Liver (tissue), 8 donors: ENCODE measurements at regions not wholly inside any gene's neighbourhood (a gene's known extent, or its start where the extent isn't known, plus 50 kb on each side); places are given as distances from the start of the nearest gene placed in this dataset.

Experiments used
- DNase-seq: peaks from one replicate; pipeline ENCODE4 v3.0.0-alpha.2; 2017; ENCODE audit warnings: low spot score
- H3K27ac ChIP-seq, 2 donors: one replicate each; pipeline ENCODE4 v1.7.0; 2013; ENCODE audit warnings: inconsistent platforms in 2 of 2, low read length in 2 of 2, control low read depth in 1 of 2, low read depth in 1 of 2, mild to moderate bottlenecking in 1 of 2
- H3K27me3 ChIP-seq, 4 donors: one replicate each; pipeline versions ENCODE4 v1.6.1 to v1.7.0; 2013; ENCODE audit warnings: low read length in 3 of 4, inconsistent platforms in 1 of 4, mild to moderate bottlenecking in 1 of 4, moderate library complexity in 1 of 4; ENCODE audit not compliant: control insufficient read depth in 4 of 4, insufficient read depth in 4 of 4
- H3K36me3 ChIP-seq, 4 donors: one replicate each; pipeline versions ENCODE4 v1.6.1 to v1.7.0; 2013; ENCODE audit warnings: low read length in 3 of 4, mild to moderate bottlenecking in 3 of 4, low read depth in 1 of 4, moderate library complexity in 1 of 4; ENCODE audit not compliant: control insufficient read depth in 4 of 4, insufficient read depth in 3 of 4
- H3K4me1 ChIP-seq, 4 donors: one replicate each; pipeline versions ENCODE4 v1.6.1 to v1.7.0; 2013; ENCODE audit warnings: low read length in 3 of 4, mild to moderate bottlenecking in 3 of 4, moderate library complexity in 1 of 4; ENCODE audit not compliant: control insufficient read depth in 4 of 4, insufficient read depth in 4 of 4
- H3K4me3 ChIP-seq, 3 donors: one replicate each; pipeline versions ENCODE4 v1.6.1 to v1.7.0; 2013; ENCODE audit warnings: low read length in 3 of 3, control low read depth in 1 of 3, low read depth in 1 of 3, mild to moderate bottlenecking in 1 of 3
- H3K9ac ChIP-seq, 2 donors: one replicate each; pipeline ENCODE4 v1.7.0; 2013; ENCODE audit warnings: low read length in 2 of 2, mild to moderate bottlenecking in 2 of 2, moderate library complexity in 2 of 2, control low read depth in 1 of 2, low read depth in 1 of 2
- H3K9me3 ChIP-seq, 4 donors: one replicate each; pipeline versions ENCODE4 v1.6.1 to v1.7.0; 2013; ENCODE audit warnings: low read length in 3 of 4; ENCODE audit not compliant: control insufficient read depth in 4 of 4
- EGR1 ChIP-seq, 2 donors: IDR thresholded peaks; 2 replicates each; pipeline ENCODE4 v1.6.1; 2016 to 2018; ENCODE audit warnings: antibody characterized with exemption in 2 of 2, low read depth in 2 of 2
- FOXA1 ChIP-seq: IDR thresholded peaks from 2 replicates; pipeline ENCODE4 v1.6.1; 2016; ENCODE audit warnings: antibody characterized with exemption
- FOXA2 ChIP-seq: IDR thresholded peaks from 2 replicates; pipeline ENCODE4 v1.6.1; 2016; ENCODE audit warnings: antibody characterized with exemption
- GABPA ChIP-seq, 2 donors: IDR thresholded peaks in 1 of 2; conservative IDR thresholded peaks in 1 of 2; 2 replicates each; pipeline ENCODE4 v1.6.1; 2016; ENCODE audit warnings: antibody characterized with exemption in 2 of 2, mild to moderate bottlenecking in 1 of 2, moderate library complexity in 1 of 2
- HNF4A ChIP-seq, 2 donors: conservative IDR thresholded peaks; 2 replicates each; pipeline ENCODE4 v1.6.1; 2016; ENCODE audit warnings: antibody characterized with exemption in 2 of 2, mild to moderate bottlenecking in 2 of 2
- HNF4G ChIP-seq: IDR thresholded peaks from 2 replicates; pipeline ENCODE4 v1.6.1; 2016; ENCODE audit warnings: antibody characterized with exemption
- JUND ChIP-seq, 2 donors: IDR thresholded peaks; 2 replicates each; pipeline ENCODE4 v1.6.1; 2016; ENCODE audit warnings: antibody characterized with exemption in 2 of 2
- NR2F2 ChIP-seq: IDR thresholded peaks from 2 replicates; pipeline ENCODE4 v1.6.1; 2016; ENCODE audit warnings: antibody characterized with exemption
- RAD21 ChIP-seq, 2 donors: IDR thresholded peaks; 2 replicates each; pipeline ENCODE4 v1.6.1; 2016; ENCODE audit warnings: antibody characterized with exemption in 2 of 2, mild to moderate bottlenecking in 2 of 2
- REST ChIP-seq: IDR thresholded peaks from 2 replicates; pipeline ENCODE4 v1.6.1; 2016; ENCODE audit warnings: antibody characterized with exemption, mild to moderate bottlenecking
- RXRA ChIP-seq, 2 donors: IDR thresholded peaks; 2 replicates each; pipeline ENCODE4 v1.6.1; 2017 to 2018; ENCODE audit warnings: antibody characterized with exemption in 2 of 2, mild to moderate bottlenecking in 1 of 2
- SP1 ChIP-seq: IDR thresholded peaks from 2 replicates; pipeline ENCODE4 v1.6.1; 2018; ENCODE audit warnings: antibody characterized with exemption, mild to moderate bottlenecking
- TAF1 ChIP-seq: conservative IDR thresholded peaks from 2 replicates; pipeline ENCODE4 v1.6.1; 2016; ENCODE audit warnings: antibody characterized with exemption, mild to moderate bottlenecking
- YY1 ChIP-seq: IDR thresholded peaks from 2 replicates; pipeline ENCODE4 v1.6.1; 2016; ENCODE audit warnings: antibody characterized with exemption, mild to moderate bottlenecking
- WGBS: extraction: QIAGEN DNeasy Blood & Tissue Kit; methylation state at CpG from one replicate; pipeline ENCODE4 v1.1.7; 2013; 5-methylcytosine and 5-hydroxymethylcytosine counted together
- TF ChIP-seq, protein P1 (sequence below): IDR thresholded peaks from 2 replicates; pipeline ENCODE4 v1.6.1; 2016; ENCODE audit warnings: antibody characterized with exemption
- TF ChIP-seq, protein P2 (sequence below): IDR thresholded peaks from 2 replicates; pipeline ENCODE4 v1.6.1; 2016; ENCODE audit warnings: antibody characterized with exemption
- TF ChIP-seq, protein P3 (sequence below): fragments of 150-350 bp; IDR thresholded peaks from 2 replicates; pipeline ENCODE4 v1.5.1; 2017; ENCODE audit warnings: improper control_type of control experiment, low read depth, low read length; ENCODE audit not compliant: missing input control
- TF ChIP-seq, protein P4 (sequence below): IDR thresholded peaks from 2 replicates; pipeline ENCODE4 v1.6.1; 2016; ENCODE audit warnings: antibody characterized with exemption
- donor health status: healthy.
- donor health status: healthy.
- donor health status: healthy.
- donor health status: healthy.
- donor health status: healthy.

- H3K9me3 ChIP-seq, result no peaks in the 10 kb centered on the region
- DNase-seq, result no peak
- no peak overlapping the region for H3K4me3 ChIP-seq
- no peaks in the 10 kb centered on the region for H3K36me3 ChIP-seq
- peaks cover 0 to 7% (median 1%) of the 10 kb centered on the region in 4 donors for H3K27me3 ChIP-seq
- WGBS, result 79% methylated on average over 26 of the region's 26 CpGs
- no peaks in the 10 kb centered on the region for H3K4me1 ChIP-seq
- H3K9ac ChIP-seq, result no peak overlapping the region
- H3K27ac ChIP-seq, result no peak overlapping the region
- TF ChIP-seq, protein P1, sequence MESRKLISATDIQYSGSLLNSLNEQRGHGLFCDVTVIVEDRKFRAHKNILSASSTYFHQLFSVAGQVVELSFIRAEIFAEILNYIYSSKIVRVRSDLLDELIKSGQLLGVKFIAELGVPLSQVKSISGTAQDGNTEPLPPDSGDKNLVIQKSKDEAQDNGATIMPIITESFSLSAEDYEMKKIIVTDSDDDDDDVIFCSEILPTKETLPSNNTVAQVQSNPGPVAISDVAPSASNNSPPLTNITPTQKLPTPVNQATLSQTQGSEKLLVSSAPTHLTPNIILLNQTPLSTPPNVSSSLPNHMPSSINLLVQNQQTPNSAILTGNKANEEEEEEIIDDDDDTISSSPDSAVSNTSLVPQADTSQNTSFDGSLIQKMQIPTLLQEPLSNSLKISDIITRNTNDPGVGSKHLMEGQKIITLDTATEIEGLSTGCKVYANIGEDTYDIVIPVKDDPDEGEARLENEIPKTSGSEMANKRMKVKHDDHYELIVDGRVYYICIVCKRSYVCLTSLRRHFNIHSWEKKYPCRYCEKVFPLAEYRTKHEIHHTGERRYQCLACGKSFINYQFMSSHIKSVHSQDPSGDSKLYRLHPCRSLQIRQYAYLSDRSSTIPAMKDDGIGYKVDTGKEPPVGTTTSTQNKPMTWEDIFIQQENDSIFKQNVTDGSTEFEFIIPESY, result no peak
- TF ChIP-seq, protein P2, sequence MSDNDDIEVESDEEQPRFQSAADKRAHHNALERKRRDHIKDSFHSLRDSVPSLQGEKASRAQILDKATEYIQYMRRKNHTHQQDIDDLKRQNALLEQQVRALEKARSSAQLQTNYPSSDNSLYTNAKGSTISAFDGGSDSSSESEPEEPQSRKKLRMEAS, result no peak
- TF ChIP-seq RXRA (IDR thresholded peaks at IDR 0.05), result no peak
- TF ChIP-seq FOXA1, result no peak
- TF ChIP-seq, protein P3, sequence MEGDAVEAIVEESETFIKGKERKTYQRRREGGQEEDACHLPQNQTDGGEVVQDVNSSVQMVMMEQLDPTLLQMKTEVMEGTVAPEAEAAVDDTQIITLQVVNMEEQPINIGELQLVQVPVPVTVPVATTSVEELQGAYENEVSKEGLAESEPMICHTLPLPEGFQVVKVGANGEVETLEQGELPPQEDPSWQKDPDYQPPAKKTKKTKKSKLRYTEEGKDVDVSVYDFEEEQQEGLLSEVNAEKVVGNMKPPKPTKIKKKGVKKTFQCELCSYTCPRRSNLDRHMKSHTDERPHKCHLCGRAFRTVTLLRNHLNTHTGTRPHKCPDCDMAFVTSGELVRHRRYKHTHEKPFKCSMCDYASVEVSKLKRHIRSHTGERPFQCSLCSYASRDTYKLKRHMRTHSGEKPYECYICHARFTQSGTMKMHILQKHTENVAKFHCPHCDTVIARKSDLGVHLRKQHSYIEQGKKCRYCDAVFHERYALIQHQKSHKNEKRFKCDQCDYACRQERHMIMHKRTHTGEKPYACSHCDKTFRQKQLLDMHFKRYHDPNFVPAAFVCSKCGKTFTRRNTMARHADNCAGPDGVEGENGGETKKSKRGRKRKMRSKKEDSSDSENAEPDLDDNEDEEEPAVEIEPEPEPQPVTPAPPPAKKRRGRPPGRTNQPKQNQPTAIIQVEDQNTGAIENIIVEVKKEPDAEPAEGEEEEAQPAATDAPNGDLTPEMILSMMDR, result no peak
- no peak for TF ChIP-seq SP1
- TF ChIP-seq YY1, result no peak
- TF ChIP-seq HNF4A (conservative IDR thresholded peaks at IDR 0.05), result no peak
- no peak for TF ChIP-seq HNF4G
- TF ChIP-seq GABPA (IDR thresholded peaks at IDR 0.05 in 1 of 2, conservative IDR thresholded peaks at IDR 0.05 in 1 of 2), result no peak
- no peak for TF ChIP-seq EGR1 (IDR thresholded peaks at IDR 0.05; ENCODE audit: low read depth in 2 of 2)
- TF ChIP-seq, protein P4, sequence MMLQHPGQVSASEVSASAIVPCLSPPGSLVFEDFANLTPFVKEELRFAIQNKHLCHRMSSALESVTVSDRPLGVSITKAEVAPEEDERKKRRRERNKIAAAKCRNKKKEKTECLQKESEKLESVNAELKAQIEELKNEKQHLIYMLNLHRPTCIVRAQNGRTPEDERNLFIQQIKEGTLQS, result no peak
- TF ChIP-seq JUND (IDR thresholded peaks at IDR 0.05), result no peak
- no peak for TF ChIP-seq REST
- TF ChIP-seq NR2F2, result no peak
- TF ChIP-seq RAD21 (IDR thresholded peaks at IDR 0.05), result no peak
- no peak for TF ChIP-seq FOXA2
- no peak for TF ChIP-seq TAF1
Measured at GRCh38 chr10:131032329-131033165, 279.0 kb downstream of the TCERG1L start.
